ENCODE measurements at regions not wholly inside any gene's neighbourhood (a gene's known extent, or its start where the extent isn't known, plus 50 kb on each side); places are given as distances from the start of the nearest gene placed in this dataset.

DNA sequence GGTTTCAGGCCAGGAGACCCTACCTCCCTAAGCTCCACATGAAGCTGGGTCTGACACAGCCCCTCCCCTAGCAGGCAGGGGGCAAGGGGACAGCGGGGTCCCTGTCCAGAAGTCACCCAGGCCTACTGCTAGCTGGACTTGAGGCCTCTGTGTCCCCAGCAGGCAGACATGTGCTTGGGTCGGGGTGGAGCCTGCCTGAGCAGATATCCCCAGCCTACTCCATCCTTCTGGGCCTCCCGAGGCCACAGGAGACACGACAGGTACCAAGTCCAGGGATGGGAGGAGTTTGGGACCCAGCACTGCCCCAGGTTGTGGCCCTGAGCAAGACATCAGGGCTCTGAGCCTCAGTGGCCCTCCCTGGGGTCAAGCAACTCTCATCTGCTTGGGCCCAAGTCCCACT, 105.2 kb upstream of the EIF5 start:
- H2AFZ ChIP-seq (ENCODE audit: low read length) = no peak overlapping the region
- H4K20me1 ChIP-seq (ENCODE audit: insufficient read depth, low read length, poor library complexity, severe bottlenecking) = no peaks in the 10 kb centered on the region
- H3K4me1 ChIP-seq (ENCODE audit: insufficient read depth, low read length, poor library complexity, severe bottlenecking) = no peaks in the 10 kb centered on the region
- H3K9ac ChIP-seq (ENCODE audit: low read depth, low read length, poor library complexity, severe bottlenecking) = no peak overlapping the region
- no peaks in the 10 kb centered on the region for H3K9me2 ChIP-seq (replicated peaks; ENCODE audit: low read depth, low read length)
- TF ChIP-seq EZH2phosphoT487 (IDR thresholded peaks at IDR 0.05; ENCODE audit: borderline replicate concordance) = no peak
- TF ChIP-seq, protein P1, sequence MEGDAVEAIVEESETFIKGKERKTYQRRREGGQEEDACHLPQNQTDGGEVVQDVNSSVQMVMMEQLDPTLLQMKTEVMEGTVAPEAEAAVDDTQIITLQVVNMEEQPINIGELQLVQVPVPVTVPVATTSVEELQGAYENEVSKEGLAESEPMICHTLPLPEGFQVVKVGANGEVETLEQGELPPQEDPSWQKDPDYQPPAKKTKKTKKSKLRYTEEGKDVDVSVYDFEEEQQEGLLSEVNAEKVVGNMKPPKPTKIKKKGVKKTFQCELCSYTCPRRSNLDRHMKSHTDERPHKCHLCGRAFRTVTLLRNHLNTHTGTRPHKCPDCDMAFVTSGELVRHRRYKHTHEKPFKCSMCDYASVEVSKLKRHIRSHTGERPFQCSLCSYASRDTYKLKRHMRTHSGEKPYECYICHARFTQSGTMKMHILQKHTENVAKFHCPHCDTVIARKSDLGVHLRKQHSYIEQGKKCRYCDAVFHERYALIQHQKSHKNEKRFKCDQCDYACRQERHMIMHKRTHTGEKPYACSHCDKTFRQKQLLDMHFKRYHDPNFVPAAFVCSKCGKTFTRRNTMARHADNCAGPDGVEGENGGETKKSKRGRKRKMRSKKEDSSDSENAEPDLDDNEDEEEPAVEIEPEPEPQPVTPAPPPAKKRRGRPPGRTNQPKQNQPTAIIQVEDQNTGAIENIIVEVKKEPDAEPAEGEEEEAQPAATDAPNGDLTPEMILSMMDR (conservative IDR thresholded peaks at IDR 0.05; ENCODE audit: low read length) = no peak
- no peak overlapping the region for H3K4me2 ChIP-seq (ENCODE audit: low read depth, low read length, poor library complexity, severe bottlenecking)
- no peaks in the 10 kb centered on the region for H3F3A ChIP-seq (ENCODE audit: low read depth)
- H3K79me2 ChIP-seq (ENCODE audit: insufficient read depth, low read length) = no peaks in the 10 kb centered on the region
- H3K36me3 ChIP-seq (ENCODE audit: insufficient read depth, low read length) = no peaks in the 10 kb centered on the region
- H3K9me3 ChIP-seq (ENCODE audit: insufficient read depth, low read depth, low read length) = no peaks in the 10 kb centered on the region
- no peak overlapping the region for H3K4me3 ChIP-seq (ENCODE audit: low read length, poor library complexity, severe bottlenecking)
- no peaks in the 10 kb centered on the region for H3K27me3 ChIP-seq (ENCODE audit: insufficient read depth, low read length, poor library complexity, severe bottlenecking)

DNA sequence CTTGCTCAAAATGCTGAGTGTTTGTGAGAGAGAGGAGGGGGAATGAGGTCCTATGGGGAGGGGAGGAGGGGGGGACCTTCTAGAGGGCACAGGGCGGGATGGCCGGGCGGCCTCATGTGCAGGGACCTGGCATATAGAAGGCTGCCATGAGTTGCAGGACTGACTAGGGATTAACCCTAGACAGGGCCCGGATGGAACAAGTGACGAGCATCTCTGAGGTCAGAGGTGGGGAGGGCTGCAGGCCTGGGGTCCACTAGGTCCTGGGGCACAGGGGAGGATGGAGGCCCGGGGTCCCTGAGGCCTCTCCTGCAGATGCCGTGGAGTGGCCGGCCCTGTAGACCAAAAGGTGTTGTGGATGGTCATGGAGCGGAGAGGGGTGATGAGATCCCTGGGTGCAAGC, 104.0 kb upstream of the EIF5 start:
- Histone ChIP-seq H3K4me3 (ENCODE audit: low read length, poor library complexity, severe bottlenecking) (no peak overlapping the region), H3K9ac (ENCODE audit: low read depth, low read length, poor library complexity, severe bottlenecking) (no peak overlapping the region), H3K9me3 (ENCODE audit: insufficient read depth, low read depth, low read length) (no peaks in the 10 kb centered on the region), H2AFZ (ENCODE audit: low read length) (no peak overlapping the region), H3F3A (ENCODE audit: low read depth) (no peaks in the 10 kb centered on the region), H3K79me2 (ENCODE audit: insufficient read depth, low read length) (no peaks in the 10 kb centered on the region), H3K9me2 (replicated peaks; ENCODE audit: low read depth, low read length) (no peaks in the 10 kb centered on the region), H4K20me1 (ENCODE audit: insufficient read depth, low read length, poor library complexity, severe bottlenecking) (no peaks in the 10 kb centered on the region), H3K36me3 (ENCODE audit: insufficient read depth, low read length) (no peaks in the 10 kb centered on the region), H3K27me3 (ENCODE audit: insufficient read depth, low read length, poor library complexity, severe bottlenecking) (no peaks in the 10 kb centered on the region), H3K4me2 (ENCODE audit: low read depth, low read length, poor library complexity, severe bottlenecking) (no peak overlapping the region), H3K4me1 (ENCODE audit: insufficient read depth, low read length, poor library complexity, severe bottlenecking) (no peaks in the 10 kb centered on the region)
- no peak for TF ChIP-seq EZH2phosphoT487 (IDR thresholded peaks at IDR 0.05; ENCODE audit: borderline replicate concordance)
- TF ChIP-seq, protein P1 (conservative IDR thresholded peaks at IDR 0.05; ENCODE audit: low read length) = no peak

DNA sequence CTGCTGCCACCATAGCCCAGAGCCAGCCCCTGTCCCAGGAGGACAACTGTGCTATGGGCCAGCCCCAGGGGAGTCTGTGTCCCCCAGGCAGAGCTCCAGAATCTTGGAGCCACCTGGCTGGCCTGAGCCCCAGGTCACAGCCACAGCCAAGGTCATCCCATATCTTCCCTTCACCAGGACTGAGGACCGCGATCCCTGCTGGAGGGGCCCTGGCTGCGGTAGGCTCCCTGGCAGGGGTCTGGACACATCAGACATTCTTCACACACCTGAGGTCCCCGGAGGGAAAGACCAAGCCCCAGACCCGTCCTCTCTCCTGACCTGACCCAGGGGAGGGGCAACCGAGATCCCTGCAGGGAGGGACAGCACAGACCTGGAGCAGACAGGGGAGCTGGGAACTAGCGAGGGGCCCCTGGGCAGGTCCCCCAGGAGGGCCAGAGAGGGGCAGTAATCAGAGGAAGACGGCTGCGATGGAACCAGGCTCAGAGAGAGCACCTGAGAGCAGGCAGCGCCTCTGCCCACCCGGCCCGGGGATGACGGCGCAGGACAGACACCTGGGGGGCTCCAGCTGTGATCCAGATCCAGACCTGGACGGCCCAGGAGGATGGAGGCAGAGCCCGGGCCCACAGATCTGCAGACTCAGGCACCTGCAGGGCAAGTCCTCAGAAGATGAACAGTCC, 103.2 kb upstream of the EIF5 start:
- no peak overlapping the region for H3K9ac ChIP-seq (ENCODE audit: low read depth, low read length, poor library complexity, severe bottlenecking)
- no peak overlapping the region for H2AFZ ChIP-seq (ENCODE audit: low read length)
- H3K4me3 ChIP-seq (ENCODE audit: low read length, poor library complexity, severe bottlenecking) = no peak overlapping the region
- no peaks in the 10 kb centered on the region for H3K27me3 ChIP-seq (ENCODE audit: insufficient read depth, low read length, poor library complexity, severe bottlenecking)
- no peaks in the 10 kb centered on the region for H3K9me2 ChIP-seq (replicated peaks; ENCODE audit: low read depth, low read length)
- no peaks in the 10 kb centered on the region for H3K4me1 ChIP-seq (ENCODE audit: insufficient read depth, low read length, poor library complexity, severe bottlenecking)
- no peaks in the 10 kb centered on the region for H3K79me2 ChIP-seq (ENCODE audit: insufficient read depth, low read length)
- H3K36me3 ChIP-seq (ENCODE audit: insufficient read depth, low read length) = no peaks in the 10 kb centered on the region
- no peaks in the 10 kb centered on the region for H3F3A ChIP-seq (ENCODE audit: low read depth)
- TF ChIP-seq, protein P1 (conservative IDR thresholded peaks at IDR 0.05; ENCODE audit: low read length) = no peak
- no peak for TF ChIP-seq EZH2phosphoT487 (IDR thresholded peaks at IDR 0.05; ENCODE audit: borderline replicate concordance)
- no peaks in the 10 kb centered on the region for H3K9me3 ChIP-seq (ENCODE audit: insufficient read depth, low read depth, low read length)
- H4K20me1 ChIP-seq (ENCODE audit: insufficient read depth, low read length, poor library complexity, severe bottlenecking) = no peaks in the 10 kb centered on the region
- H3K4me2 ChIP-seq (ENCODE audit: low read depth, low read length, poor library complexity, severe bottlenecking) = no peak overlapping the region
